HepG2 (cell line): ENCODE measurements at regions not wholly inside any gene's neighbourhood (a gene's known extent, or its start where the extent isn't known, plus 50 kb on each side); places are given as distances from the start of the nearest gene placed in this dataset.

Experiments
- ATAC-seq: fragments of 200-7000 bp; cut with Tn5 transposase; 3 replicates; pipeline ENCODE4 v1.9.1; 2020; ENCODE audit warnings: mild to moderate bottlenecking, moderate library complexity
- BruUV-seq: library from RNA; stranded (reverse); fragments of 400-500 nt; replicated peaks from 2 replicates; lab custom pipeline; 2021; lab: Mats Ljungman, UMichigan
- CTCF ChIA-PET: fragments of 300-600 bp; formaldehyde crosslinking; extraction: SDS; loops from one replicate; lab custom pipeline; 2021; ENCODE audit warnings: low total read pairs, inconsistent platforms, low intra/inter-chr PET ratio; lab: Yijun Ruan, JAX
- POLR2A ChIA-PET: fragments of 350-600 bp; sonication (Branson Sonifier 250); formaldehyde crosslinking; loops from one replicate; lab custom pipeline; 2020; ENCODE audit warnings: antibody characterized with exemption, inconsistent platforms; lab: Yijun Ruan, JAX
- DNase-seq: peaks from one replicate; pipeline ENCODE4 v3.0.0-alpha.2; 2015; ENCODE audit warnings: low spot score
- FAIRE-seq: peaks from 3 replicates; lab custom pipeline; 2011; peaks lifted over from hg19 to GRCh38; lab: Jason Lieb, UNC
- H2AFZ ChIP-seq: one replicate; pipeline ENCODE4 v1.6.1; 2011; ENCODE audit warnings: low read length, inconsistent platforms
- H3K27ac ChIP-seq: fragments of 300-600 bp; 3 replicates; pipeline ENCODE4 v1.8.0; 2011; ENCODE audit warnings: mixed run types, mild to moderate bottlenecking, mixed read lengths, low read length, inconsistent platforms; ENCODE audit not compliant: insufficient read depth; ENCODE audit errors: extremely low read length
- H3K27me3 ChIP-seq, 2 experiments: fragments of 200-600 bp in 1 of 2; 2 replicates in 1 of 2; 3 replicates in 1 of 2; pipeline versions ENCODE4 v1.6.0 to v1.8.0; 2011; ENCODE audit warnings: low read length in 2 of 2, mild to moderate bottlenecking in 2 of 2, moderate library complexity in 2 of 2, inconsistent platforms in 1 of 2; ENCODE audit not compliant: insufficient read depth in 2 of 2, control insufficient read depth in 1 of 2
- H3K36me3 ChIP-seq, 2 experiments: fragments of 200-600 bp in 1 of 2; replicated peaks in 1 of 2; 2 replicates in 1 of 2; 3 replicates in 1 of 2; pipeline versions ENCODE4 v1.5.1 to v1.8.0; 2011; ENCODE audit warnings: low read length in 2 of 2, inconsistent platforms in 1 of 2; ENCODE audit not compliant: insufficient read depth in 2 of 2, control insufficient read depth in 1 of 2
- H3K4me1 ChIP-seq: 2 replicates; pipeline ENCODE4 v1.5.1; 2012; ENCODE audit warnings: low read length, inconsistent platforms; ENCODE audit not compliant: insufficient read depth
- H3K4me2 ChIP-seq: 2 replicates; pipeline ENCODE4 v1.6.0; 2011; ENCODE audit warnings: low read depth, low read length, inconsistent platforms
- H3K4me3 ChIP-seq, 3 experiments: fragments of 200-600 bp in 1 of 3; sonication (generic), shearing (Covaris generic) in 1 of 3; replicated peaks in 1 of 3; 2 replicates each; pipeline ENCODE4 v1.5.1; 2011 to 2016; ENCODE audit warnings: low read length in 3 of 3, inconsistent platforms in 2 of 3, low read depth in 2 of 3, mild to moderate bottlenecking in 2 of 3, control low read depth in 1 of 3, mixed read lengths in 1 of 3; ENCODE audit not compliant: insufficient read depth in 1 of 3
- H3K79me2 ChIP-seq: one replicate; pipeline ENCODE4 v1.6.1; 2011; ENCODE audit warnings: low read length, inconsistent platforms; ENCODE audit not compliant: insufficient read depth
- H3K9ac ChIP-seq: 2 replicates; pipeline ENCODE4 v1.6.0; 2011; ENCODE audit warnings: mild to moderate bottlenecking, low read depth, low read length, inconsistent platforms; ENCODE audit not compliant: insufficient read depth
- H3K9me3 ChIP-seq: 2 replicates; pipeline ENCODE4 v1.5.1; 2012; ENCODE audit warnings: mild to moderate bottlenecking, low read length
- H4K20me1 ChIP-seq: 2 replicates; pipeline ENCODE4 v1.6.0; 2011; ENCODE audit warnings: inconsistent platforms, mild to moderate bottlenecking, low read length, moderate library complexity; ENCODE audit not compliant: insufficient read depth
- CEBPG ChIP-seq: IDR thresholded peaks from 2 replicates; pipeline ENCODE4 v1.6.1; 2016
- ELF4 ChIP-seq: sonication (generic); formaldehyde crosslinking; IDR thresholded peaks from 2 replicates; pipeline ENCODE4 v1.5.0; 2020; ENCODE audit warnings: missing genetic modification reagents, mild to moderate bottlenecking, moderate library complexity, borderline replicate concordance
- HOXA3 ChIP-seq: sonication (generic); formaldehyde crosslinking; IDR thresholded peaks from 2 replicates; pipeline ENCODE4 v1.5.0; 2020; ENCODE audit warnings: missing genetic modification reagents
- PHF8 ChIP-seq: sonication (generic); formaldehyde crosslinking; IDR thresholded peaks from 2 replicates; pipeline ENCODE4 v1.5.0; 2020; ENCODE audit warnings: missing genetic modification reagents
- RBM39 ChIP-seq: fragments of 200-400 bp; formaldehyde crosslinking; IDR thresholded peaks from one replicate; pipeline ENCODE4 v1.6.1; 2018; ENCODE audit warnings: antibody characterized with exemption, mild to moderate bottlenecking, low read depth, low read length; ENCODE audit not compliant: poor library complexity, severe bottlenecking
- SAFB2 ChIP-seq: sonication (generic); formaldehyde crosslinking; IDR thresholded peaks from 2 replicates; pipeline ENCODE4 v1.5.1; 2020; ENCODE audit warnings: missing genetic modification reagents, low read depth, mild to moderate bottlenecking, borderline replicate concordance
- SALL2 ChIP-seq: sonication (generic); formaldehyde crosslinking; IDR thresholded peaks from 2 replicates; pipeline ENCODE4 v1.8.1; 2023; ENCODE audit warnings: mild to moderate bottlenecking, missing genetic modification reagents, inconsistent platforms
- TP53 ChIP-seq: sonication (generic); formaldehyde crosslinking; conservative IDR thresholded peaks from 2 replicates; pipeline ENCODE4 v1.4.0; 2020; ENCODE audit warnings: missing genetic modification reagents
- ZNF564 ChIP-seq: sonication (generic); formaldehyde crosslinking; IDR thresholded peaks from 2 replicates; pipeline ENCODE4 v1.8.1; 2023; ENCODE audit warnings: mild to moderate bottlenecking, missing genetic modification reagents
- WGBS: methylation state at CpG from one replicate; pipeline ENCODE4 v1.1.6; 2017; ENCODE audit warnings: low lambda C conversion rate; 5-methylcytosine and 5-hydroxymethylcytosine counted together
- in situ Hi-C: cut with HindIII; loops from 2 replicates; pipeline ENCODE4 v1.10.0; 2017; ENCODE audit warnings: low pct_unique_long_range_greater_than_20kb; ENCODE audit not compliant: extremely low pct_ligation_motif_present
- intact Hi-C: fragments of 100-400 bp; cut with micrococcal nuclease; formaldehyde crosslinking; loops from one replicate; pipeline ENCODE4 v1.10.0; 2022; ENCODE audit not compliant: unreplicated experiment
- TF ChIP-seq, protein P1 (sequence below): IDR thresholded peaks from 2 replicates; pipeline ENCODE4 v1.6.1; 2018; ENCODE audit warnings: missing genetic modification reagents

DNA sequence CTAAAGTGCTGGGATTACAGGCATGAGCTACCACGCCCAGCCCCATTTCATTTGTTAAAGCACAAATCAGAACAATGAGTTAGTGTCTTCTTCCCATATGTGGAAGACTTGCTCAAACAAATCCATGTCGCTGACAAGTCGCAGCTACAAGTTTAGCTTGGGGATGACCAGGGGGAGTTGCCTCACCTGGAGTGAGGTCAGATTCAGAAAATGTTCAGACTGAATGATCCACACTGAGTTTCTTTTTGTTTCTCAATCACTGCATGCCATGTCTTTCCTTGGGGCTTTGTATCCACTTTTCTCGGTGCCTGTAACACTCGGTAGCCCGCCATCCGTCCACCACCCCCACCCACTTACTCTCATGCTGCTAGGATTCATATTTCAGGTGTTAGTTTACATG is 437.3 kb upstream of the DYNLRB2 start:
- Histone ChIP-seq H3K27ac (no peak overlapping the region), H3K4me2 (no peak overlapping the region), H3K36me3 (no peaks in the 10 kb centered on the region), H3K4me3 (no peak overlapping the region), H3K4me1 (no peaks in the 10 kb centered on the region), H3K79me2 (no peaks in the 10 kb centered on the region), H3K9me3 (peaks cover 5% of the 10 kb centered on the region; the same call in 1 of the 2 replicates), H3K9ac (no peak overlapping the region), H2AFZ (no peak overlapping the region), H3K27me3 (no peaks in the 10 kb centered on the region; a peak in 1 of 5 replicates), H4K20me1 (no peaks in the 10 kb centered on the region)
- FAIRE-seq (no peak), DNase-seq (no peak), ATAC-seq (no peak)
- intact Hi-C loops, result no loop called here
- WGBS, result 24% methylated on average over 7 of the region's 7 CpGs
- no peak for TF ChIP-seq PHF8 (CRISPR knock-in tag)
- no peak for TF ChIP-seq CEBPG (CRISPR knock-in tag)
- no peak for TF ChIP-seq ZNF564 (CRISPR knock-in tag)
- TF ChIP-seq, protein P1, sequence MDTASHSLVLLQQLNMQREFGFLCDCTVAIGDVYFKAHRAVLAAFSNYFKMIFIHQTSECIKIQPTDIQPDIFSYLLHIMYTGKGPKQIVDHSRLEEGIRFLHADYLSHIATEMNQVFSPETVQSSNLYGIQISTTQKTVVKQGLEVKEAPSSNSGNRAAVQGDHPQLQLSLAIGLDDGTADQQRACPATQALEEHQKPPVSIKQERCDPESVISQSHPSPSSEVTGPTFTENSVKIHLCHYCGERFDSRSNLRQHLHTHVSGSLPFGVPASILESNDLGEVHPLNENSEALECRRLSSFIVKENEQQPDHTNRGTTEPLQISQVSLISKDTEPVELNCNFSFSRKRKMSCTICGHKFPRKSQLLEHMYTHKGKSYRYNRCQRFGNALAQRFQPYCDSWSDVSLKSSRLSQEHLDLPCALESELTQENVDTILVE (CRISPR knock-in tag), result no peak
- no peak for TF ChIP-seq RBM39
- TF ChIP-seq SALL2, result no peak
- TF ChIP-seq ELF4 (CRISPR knock-in tag), result no peak
- no peak for TF ChIP-seq SAFB2 (CRISPR knock-in tag)
- no peak for TF ChIP-seq TP53 (CRISPR knock-in tag)
- no peak for TF ChIP-seq HOXA3 (CRISPR knock-in tag)
- in situ Hi-C loops, result no loop called here
- POLR2A ChIA-PET, result no interaction called here
- CTCF ChIA-PET, result no interaction called here
- BruUV-seq, result no TSS peak
